ENCODE measurements at regions not wholly inside any gene's neighbourhood (a gene's known extent, or its start where the extent isn't known, plus 50 kb on each side); places are given as distances from the start of the nearest gene placed in this dataset.

- no peak for TF ChIP-seq CTCF (conservative IDR thresholded peaks at IDR 0.05; ENCODE audit: low read depth, low read length)
- TF ChIP-seq EZH2 (IDR thresholded peaks at IDR 0.05; ENCODE audit: borderline replicate concordance, low read depth, low read length, poor library complexity, severe bottlenecking) = no peak
Observed at GRCh38 chr5:58239045-58239444, 220.8 kb downstream of the PLK2 start.
